Neural progenitor cell (in vitro differentiated cells): ENCODE measurements at regions not wholly inside any gene's neighbourhood (a gene's known extent, or its start where the extent isn't known, plus 50 kb on each side); places are given as distances from the start of the nearest gene placed in this dataset.

ENCODE experiments used
- DNase-seq: peaks from one replicate; pipeline ENCODE4 v3.0.0-alpha.2; 2016; ENCODE audit warnings: low spot score
- H2AFZ ChIP-seq: fragments of 200-600 bp; sonication (generic); replicated peaks from 2 replicates; pipeline ENCODE4 v1.6.1; 2016; ENCODE audit warnings: antibody characterized with exemption
- H3F3A ChIP-seq: fragments of 200-600 bp; sonication (generic); 2 replicates; pipeline ENCODE4 v1.6.1; 2016; ENCODE audit warnings: antibody characterized with exemption, low read depth
- H3K27ac ChIP-seq: fragments of 200-600 bp; sonication (generic); 2 replicates; pipeline ENCODE4 v1.5.1; 2016; ENCODE audit warnings: mild to moderate bottlenecking
- H3K27me3 ChIP-seq: fragments of 200-600 bp; sonication (generic); 2 replicates; pipeline ENCODE4 v1.6.1; 2016; ENCODE audit warnings: mild to moderate bottlenecking, moderate library complexity
- H3K36me3 ChIP-seq: fragments of 200-600 bp; sonication (generic); 2 replicates; pipeline ENCODE4 v1.5.1; 2016
- H3K4me1 ChIP-seq: fragments of 200-600 bp; sonication (generic); 2 replicates; pipeline ENCODE4 v1.6.1; 2016; ENCODE audit warnings: mixed run types
- H3K4me2 ChIP-seq: fragments of 200-600 bp; sonication (generic); 2 replicates; pipeline ENCODE4 v1.6.1; 2016
- H3K4me3 ChIP-seq: fragments of 200-600 bp; sonication (generic); 2 replicates; pipeline ENCODE4 v1.5.1; 2016
- H3K79me2 ChIP-seq: fragments of 200-600 bp; sonication (generic); 2 replicates; pipeline ENCODE4 v1.6.1; 2016; ENCODE audit warnings: low read depth
- H3K9ac ChIP-seq: fragments of 200-600 bp; sonication (generic); 2 replicates; pipeline ENCODE4 v1.6.1; 2016
- H3K9me3 ChIP-seq: fragments of 200-600 bp; sonication (generic); 2 replicates; pipeline ENCODE4 v1.5.1; 2016; ENCODE audit warnings: low read depth
- H4K20me1 ChIP-seq: fragments of 200-600 bp; sonication (generic); 2 replicates; pipeline ENCODE4 v1.6.1; 2016; ENCODE audit warnings: low read depth
- H3K27ac Mint-ChIP-seq: 3 replicates; pipeline ENCODE4 v1.8.0; 2021; ENCODE audit warnings: mixed read lengths
- H3K27me3 Mint-ChIP-seq: 2 replicates; pipeline ENCODE4 v1.8.0; 2022; ENCODE audit warnings: low read depth, mild to moderate bottlenecking, inconsistent platforms, moderate library complexity, mixed read lengths; ENCODE audit not compliant: insufficient read depth
- H3K36me3 Mint-ChIP-seq: 3 replicates; pipeline ENCODE4 v1.8.0; 2021; ENCODE audit warnings: mixed read lengths
- H3K4me1 Mint-ChIP-seq: 3 replicates; pipeline ENCODE4 v1.8.0; 2021; ENCODE audit warnings: mixed read lengths
- H3K4me3 Mint-ChIP-seq: 3 replicates; pipeline ENCODE4 v1.8.0; 2021; ENCODE audit warnings: mild to moderate bottlenecking, moderate library complexity, mixed read lengths
- H3K9me3 Mint-ChIP-seq: 3 replicates; pipeline ENCODE4 v1.8.0; 2020; ENCODE audit warnings: mixed read lengths
- EZH2 ChIP-seq: fragments of 200-600 bp; sonication (generic); IDR thresholded peaks from 2 replicates; pipeline ENCODE4 v1.6.1; 2017; ENCODE audit warnings: antibody characterized with exemption, mild to moderate bottlenecking, moderate library complexity
- EZH2phosphoT487 ChIP-seq: fragments of 200-600 bp; sonication (generic); IDR thresholded peaks from 2 replicates; pipeline ENCODE4 v1.6.1; 2017; ENCODE audit warnings: antibody characterized with exemption
- TF ChIP-seq, protein P1 (sequence below): fragments of 200-600 bp; sonication (generic); IDR thresholded peaks from 2 replicates; pipeline ENCODE4 v1.5.1; 2017; ENCODE audit warnings: antibody characterized with exemption, mild to moderate bottlenecking

- Histone ChIP-seq H3K79me2 (no peaks in the 10 kb centered on the region), H4K20me1 (no peaks in the 10 kb centered on the region), H3K9me3 (no peaks in the 10 kb centered on the region), H2AFZ (no peak overlapping the region), H3K4me3 (no peak overlapping the region), H3K36me3 (no peaks in the 10 kb centered on the region), H3K27ac (no peak overlapping the region), H3K9ac (no peak overlapping the region), H3F3A (no peaks in the 10 kb centered on the region), H3K4me1 (no peaks in the 10 kb centered on the region), H3K4me2 (no peak overlapping the region), H3K27me3 (no peaks in the 10 kb centered on the region)
- Mint-ChIP-seq H3K27me3 (peaks cover 4% of the 10 kb centered on the region), H3K4me3 (no peak overlapping the region), H3K36me3 (no peaks in the 10 kb centered on the region), H3K27ac (no peak overlapping the region), H3K4me1 (no peaks in the 10 kb centered on the region), H3K9me3 (no peaks in the 10 kb centered on the region)
- DNase-seq = no peak
- TF ChIP-seq, protein P1, sequence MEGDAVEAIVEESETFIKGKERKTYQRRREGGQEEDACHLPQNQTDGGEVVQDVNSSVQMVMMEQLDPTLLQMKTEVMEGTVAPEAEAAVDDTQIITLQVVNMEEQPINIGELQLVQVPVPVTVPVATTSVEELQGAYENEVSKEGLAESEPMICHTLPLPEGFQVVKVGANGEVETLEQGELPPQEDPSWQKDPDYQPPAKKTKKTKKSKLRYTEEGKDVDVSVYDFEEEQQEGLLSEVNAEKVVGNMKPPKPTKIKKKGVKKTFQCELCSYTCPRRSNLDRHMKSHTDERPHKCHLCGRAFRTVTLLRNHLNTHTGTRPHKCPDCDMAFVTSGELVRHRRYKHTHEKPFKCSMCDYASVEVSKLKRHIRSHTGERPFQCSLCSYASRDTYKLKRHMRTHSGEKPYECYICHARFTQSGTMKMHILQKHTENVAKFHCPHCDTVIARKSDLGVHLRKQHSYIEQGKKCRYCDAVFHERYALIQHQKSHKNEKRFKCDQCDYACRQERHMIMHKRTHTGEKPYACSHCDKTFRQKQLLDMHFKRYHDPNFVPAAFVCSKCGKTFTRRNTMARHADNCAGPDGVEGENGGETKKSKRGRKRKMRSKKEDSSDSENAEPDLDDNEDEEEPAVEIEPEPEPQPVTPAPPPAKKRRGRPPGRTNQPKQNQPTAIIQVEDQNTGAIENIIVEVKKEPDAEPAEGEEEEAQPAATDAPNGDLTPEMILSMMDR = no peak
- TF ChIP-seq EZH2phosphoT487 (no peak), EZH2 (no peak)
These were observed 145.0 kb upstream of the DUSP10 start for GRCh38 chr1:221886743-221887414.

GRCh38 chr1:221886311-221886710 lies 144.4 kb upstream of the DUSP10 start:
- H3K27ac Mint-ChIP-seq = no peak overlapping the region
- H3K27me3 Mint-ChIP-seq = peaks cover 3% of the 10 kb centered on the region
- H3K4me2 ChIP-seq = no peak overlapping the region

GRCh38 chr1:221884821-221885220 lies 142.9 kb upstream of the DUSP10 start:
- Histone ChIP-seq H2AFZ (no peak overlapping the region), H3K4me2 (no peak overlapping the region), H3K4me3 (no peak overlapping the region), H3K27ac (no peak overlapping the region), H3K4me1 (no peaks in the 10 kb centered on the region), H3F3A (no peaks in the 10 kb centered on the region), H3K9ac (no peak overlapping the region), H3K79me2 (no peaks in the 10 kb centered on the region), H3K27me3 (no peaks in the 10 kb centered on the region), H4K20me1 (no peaks in the 10 kb centered on the region), H3K9me3 (no peaks in the 10 kb centered on the region), H3K36me3 (no peaks in the 10 kb centered on the region)
- no peak for TF ChIP-seq EZH2phosphoT487
- TF ChIP-seq, protein P1 = no peak
- no peak for TF ChIP-seq EZH2
- DNase-seq = no peak
- Mint-ChIP-seq H3K9me3 (no peaks in the 10 kb centered on the region), H3K27ac (no peak overlapping the region), H3K4me1 (no peaks in the 10 kb centered on the region), H3K27me3 (peaks cover 2% of the 10 kb centered on the region), H3K4me3 (no peak overlapping the region), H3K36me3 (no peaks in the 10 kb centered on the region)

More at GRCh38 chr1:221886311-221886710, 144.4 kb upstream of the DUSP10 start:
- no peaks in the 10 kb centered on the region for H3K4me1 ChIP-seq
- no peaks in the 10 kb centered on the region for H3K36me3 Mint-ChIP-seq
- no peaks in the 10 kb centered on the region for H3K9me3 Mint-ChIP-seq
- H3F3A ChIP-seq = no peaks in the 10 kb centered on the region
- no peaks in the 10 kb centered on the region for H3K9me3 ChIP-seq
- no peaks in the 10 kb centered on the region for H3K36me3 ChIP-seq
- H3K27ac ChIP-seq = no peak overlapping the region
- H3K79me2 ChIP-seq = no peaks in the 10 kb centered on the region
- no peaks in the 10 kb centered on the region for H4K20me1 ChIP-seq
- H3K4me3 Mint-ChIP-seq = no peak overlapping the region
- DNase-seq = no peak
- no peak overlapping the region for H3K4me3 ChIP-seq
- no peaks in the 10 kb centered on the region for H3K27me3 ChIP-seq
- no peak overlapping the region for H3K9ac ChIP-seq
- H2AFZ ChIP-seq = no peak overlapping the region
- TF ChIP-seq EZH2phosphoT487 = no peak
- TF ChIP-seq, protein P1 = no peak
- TF ChIP-seq EZH2 = no peak
- H3K4me1 Mint-ChIP-seq = no peaks in the 10 kb centered on the region
